ENCODE measurements at regions not wholly inside any gene's neighbourhood (a gene's known extent, or its start where the extent isn't known, plus 50 kb on each side); places are given as distances from the start of the nearest gene placed in this dataset.

- Histone ChIP-seq H3K36me3 (ENCODE audit: control insufficient read depth in 2 of 2, insufficient read depth in 2 of 2, low read length in 1 of 2) (no peaks in the 10 kb centered on the region), H3K4me1 (ENCODE audit: control insufficient read depth, insufficient read depth, low read length) (no peaks in the 10 kb centered on the region), H3K9me3 (replicated peaks; ENCODE audit: control insufficient read depth, insufficient read depth, low read length) (no peaks in the 10 kb centered on the region; the same call in 2 of the 3 replicates), H3K4me2 (ENCODE audit: control insufficient read depth, insufficient read depth) (no peak overlapping the region), H3K27ac (ENCODE audit: control insufficient read depth, insufficient read depth) (no peak overlapping the region), H3K4me3 (no peak overlapping the region), H4K20me1 (ENCODE audit: control insufficient read depth, insufficient read depth) (no peaks in the 10 kb centered on the region), H3K79me2 (ENCODE audit: control insufficient read depth, insufficient read depth, low read length) (no peaks in the 10 kb centered on the region), H3K9ac (ENCODE audit: control insufficient read depth, insufficient read depth, low read length) (no peak overlapping the region), H3K27me3 (replicated peaks in 1 of 2; ENCODE audit: control insufficient read depth in 2 of 2, insufficient read depth in 2 of 2, low read length in 1 of 2) (no peaks in the 10 kb centered on the region), H2AFZ (ENCODE audit: control insufficient read depth, low read depth, low read length) (no peak overlapping the region)
- POLR2A ChIA-PET: no interaction called here
- CTCF ChIA-PET: interaction anchor here (1.2 kb wide), 1 partner anchor 10 kb away, joined by 3 read pairs; no protein-coding TSS in a partner anchor
- FAIRE-seq: no peak
- BruUV-seq (replicated peaks): no TSS peak
- DNase-seq (ENCODE audit: low read depth, low spot score): no peak
- in situ Hi-C loops (cut with MboI) (no loop called here), intact Hi-C loops (cut with micrococcal nuclease; ENCODE audit: unreplicated experiment) (no loop called here)
- TF ChIP-seq MLLT1 (IDR thresholded peaks at IDR 0.05) (no peak), YY1 (IDR thresholded peaks at IDR 0.05; ENCODE audit: low read depth, low read length) (no peak), MAX (IDR thresholded peaks at IDR 0.05; ENCODE audit: low read depth, low read length) (no peak), IRF4 (IDR thresholded peaks at IDR 0.05; ENCODE audit: low read depth, low read length) (no peak), ESRRA (IDR thresholded peaks at IDR 0.05; ENCODE audit: low read length) (no peak), HDAC6 (IDR thresholded peaks at IDR 0.05; ENCODE audit: unreplicated experiment) (no peak), MYB (IDR thresholded peaks at IDR 0.05; ENCODE audit: borderline replicate concordance, low read depth, low read length) (no peak), PKNOX1 (IDR thresholded peaks at IDR 0.05) (no peak), CEBPZ (IDR thresholded peaks at IDR 0.05; ENCODE audit: low read depth, low read length) (no peak), FOXM1 (IDR thresholded peaks at IDR 0.05; ENCODE audit: low read depth, low read length) (no peak), CHD2 (IDR thresholded peaks at IDR 0.05; ENCODE audit: borderline replicate concordance, low read depth, low read length) (no peak)
- SMC1A ChIA-PET (ENCODE audit: uncharacterized antibody, unreplicated experiment): interaction anchor here (0.6 to 1.0 kb wide), 2 partner anchors 24 to 145 kb away, joined by 3 read pairs; no protein-coding TSS in a partner anchor
- 2% methylated on average over 4 of the region's 4 CpGs for WGBS (ENCODE audit: insufficient coverage, insufficient replicate concordance, low lambda C conversion rate, missing lambda C conversion rate)
- ATAC-seq: no peak
- RAD21 ChIA-PET (ENCODE audit: unreplicated experiment): no interaction called here
Observed at GRCh38 chr5:158368686-158369085, 509.7 kb upstream of the CLINT1 start.
